ENCODE measurements at regions not wholly inside any gene's neighbourhood (a gene's known extent, or its start where the extent isn't known, plus 50 kb on each side); places are given as distances from the start of the nearest gene placed in this dataset.

GRCh38 chr2:190765386-190766173 is 115.0 kb upstream of the GLS start:
- no peak for DNase-seq (ENCODE audit: extremely low spot score, unreplicated experiment)
- no peak for TF ChIP-seq CTCF (IDR thresholded peaks at IDR 0.05)
- Mint-ChIP-seq H3K36me3 (ENCODE audit: unreplicated experiment) (no peaks in the 10 kb centered on the region), H3K4me1 (ENCODE audit: unreplicated experiment) (no peaks in the 10 kb centered on the region), H3K9me3 (ENCODE audit: unreplicated experiment) (no peaks in the 10 kb centered on the region), H3K4me3 (ENCODE audit: unreplicated experiment) (no peak overlapping the region), H3K27me3 (ENCODE audit: unreplicated experiment) (no peaks in the 10 kb centered on the region), H3K27ac (ENCODE audit: unreplicated experiment) (no peak overlapping the region)

GRCh38 chr2:190766174-190766572 is 114.4 kb upstream of the GLS start:
- Mint-ChIP-seq H3K9me3 (ENCODE audit: unreplicated experiment) (no peaks in the 10 kb centered on the region), H3K27ac (ENCODE audit: unreplicated experiment) (no peak overlapping the region), H3K4me1 (ENCODE audit: unreplicated experiment) (no peaks in the 10 kb centered on the region), H3K36me3 (ENCODE audit: unreplicated experiment) (no peaks in the 10 kb centered on the region), H3K27me3 (ENCODE audit: unreplicated experiment) (no peaks in the 10 kb centered on the region), H3K4me3 (ENCODE audit: unreplicated experiment) (no peak overlapping the region)
- TF ChIP-seq CTCF (IDR thresholded peaks at IDR 0.05), result no peak
- no peak for DNase-seq (ENCODE audit: extremely low spot score, unreplicated experiment)

- TF ChIP-seq CTCF (IDR thresholded peaks at IDR 0.05), result no peak
- no peak overlapping the region for H3K27ac Mint-ChIP-seq (ENCODE audit: unreplicated experiment)
- H3K36me3 Mint-ChIP-seq (ENCODE audit: unreplicated experiment), result no peaks in the 10 kb centered on the region
- H3K9me3 Mint-ChIP-seq (ENCODE audit: unreplicated experiment), result no peaks in the 10 kb centered on the region
- no peaks in the 10 kb centered on the region for H3K4me1 Mint-ChIP-seq (ENCODE audit: unreplicated experiment)
- no peak for DNase-seq (ENCODE audit: extremely low spot score, unreplicated experiment)
- H3K27me3 Mint-ChIP-seq (ENCODE audit: unreplicated experiment), result no peaks in the 10 kb centered on the region
- H3K4me3 Mint-ChIP-seq (ENCODE audit: unreplicated experiment), result no peak overlapping the region
Measured at GRCh38 chr2:190766595-190766994, 114.0 kb upstream of the GLS start.

GRCh38 chr2:190767821-190768220 is 112.8 kb upstream of the GLS start:
- H3K4me3 Mint-ChIP-seq (ENCODE audit: unreplicated experiment), result no peak overlapping the region
- no peaks in the 10 kb centered on the region for H3K36me3 Mint-ChIP-seq (ENCODE audit: unreplicated experiment)
- H3K9me3 Mint-ChIP-seq (ENCODE audit: unreplicated experiment), result no peaks in the 10 kb centered on the region
- H3K27me3 Mint-ChIP-seq (ENCODE audit: unreplicated experiment), result no peaks in the 10 kb centered on the region
- H3K4me1 Mint-ChIP-seq (ENCODE audit: unreplicated experiment), result no peaks in the 10 kb centered on the region
- no peak overlapping the region for H3K27ac Mint-ChIP-seq (ENCODE audit: unreplicated experiment)
- TF ChIP-seq CTCF (IDR thresholded peaks at IDR 0.05), result no peak
- DNase-seq (ENCODE audit: extremely low spot score, unreplicated experiment), result no peak

GRCh38 chr2:190769258-190769657 is 111.4 kb upstream of the GLS start:
- H3K27me3 Mint-ChIP-seq (ENCODE audit: unreplicated experiment), result no peaks in the 10 kb centered on the region
- H3K4me1 Mint-ChIP-seq (ENCODE audit: unreplicated experiment), result no peaks in the 10 kb centered on the region
- H3K27ac Mint-ChIP-seq (ENCODE audit: unreplicated experiment), result no peak overlapping the region
- no peak for DNase-seq (ENCODE audit: extremely low spot score, unreplicated experiment)
- TF ChIP-seq CTCF (IDR thresholded peaks at IDR 0.05), result no peak
- H3K9me3 Mint-ChIP-seq (ENCODE audit: unreplicated experiment), result no peaks in the 10 kb centered on the region
- no peak overlapping the region for H3K4me3 Mint-ChIP-seq (ENCODE audit: unreplicated experiment)
- H3K36me3 Mint-ChIP-seq (ENCODE audit: unreplicated experiment), result no peaks in the 10 kb centered on the region

Measured in osteocyte (in vitro differentiated cells).